ENCODE measurements at regions not wholly inside any gene's neighbourhood (a gene's known extent, or its start where the extent isn't known, plus 50 kb on each side); places are given as distances from the start of the nearest gene placed in this dataset.
"Not testable (repeated sequence)": the region's sequence is repeated elsewhere in the genome, so short reads cannot be mapped to it uniquely, and the experiment has no call there.

GRCh38 chr12:124159655-124160054, 135.2 kb upstream of the RFLNA start:
- FAIRE-seq (no peak), DNase-seq (ENCODE audit: low spot score in 2 of 2) (peak in 1 of 2 donors; percentile 8)

GRCh38 chr12:124160097-124160756, 134.7 kb upstream of the RFLNA start:
- DNase-seq (ENCODE audit: low spot score in 2 of 2), result no peak
- FAIRE-seq, result no peak

DNA sequence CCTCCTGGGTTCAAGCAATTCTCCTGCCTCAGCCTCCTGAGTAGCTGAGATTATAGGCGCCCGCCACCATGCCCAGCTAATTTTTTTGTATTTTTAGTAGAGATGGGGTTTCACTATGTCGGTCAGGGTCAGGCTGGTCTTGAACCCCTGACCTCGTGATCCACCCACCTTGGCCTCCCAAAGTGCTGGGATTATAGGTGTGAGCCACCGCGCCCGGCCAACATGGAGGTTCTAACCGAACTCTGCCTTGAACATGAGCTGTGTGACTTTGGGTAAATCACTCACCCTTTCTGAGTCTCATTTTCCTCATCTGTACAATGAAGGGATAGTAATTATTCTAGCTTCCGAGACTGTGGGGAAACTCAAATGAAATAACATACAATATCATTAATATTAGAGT, 133.5 kb upstream of the RFLNA start:
- not testable (repeated sequence) for DNase-seq (ENCODE audit: low spot score in 2 of 2); FAIRE-seq

DNA sequence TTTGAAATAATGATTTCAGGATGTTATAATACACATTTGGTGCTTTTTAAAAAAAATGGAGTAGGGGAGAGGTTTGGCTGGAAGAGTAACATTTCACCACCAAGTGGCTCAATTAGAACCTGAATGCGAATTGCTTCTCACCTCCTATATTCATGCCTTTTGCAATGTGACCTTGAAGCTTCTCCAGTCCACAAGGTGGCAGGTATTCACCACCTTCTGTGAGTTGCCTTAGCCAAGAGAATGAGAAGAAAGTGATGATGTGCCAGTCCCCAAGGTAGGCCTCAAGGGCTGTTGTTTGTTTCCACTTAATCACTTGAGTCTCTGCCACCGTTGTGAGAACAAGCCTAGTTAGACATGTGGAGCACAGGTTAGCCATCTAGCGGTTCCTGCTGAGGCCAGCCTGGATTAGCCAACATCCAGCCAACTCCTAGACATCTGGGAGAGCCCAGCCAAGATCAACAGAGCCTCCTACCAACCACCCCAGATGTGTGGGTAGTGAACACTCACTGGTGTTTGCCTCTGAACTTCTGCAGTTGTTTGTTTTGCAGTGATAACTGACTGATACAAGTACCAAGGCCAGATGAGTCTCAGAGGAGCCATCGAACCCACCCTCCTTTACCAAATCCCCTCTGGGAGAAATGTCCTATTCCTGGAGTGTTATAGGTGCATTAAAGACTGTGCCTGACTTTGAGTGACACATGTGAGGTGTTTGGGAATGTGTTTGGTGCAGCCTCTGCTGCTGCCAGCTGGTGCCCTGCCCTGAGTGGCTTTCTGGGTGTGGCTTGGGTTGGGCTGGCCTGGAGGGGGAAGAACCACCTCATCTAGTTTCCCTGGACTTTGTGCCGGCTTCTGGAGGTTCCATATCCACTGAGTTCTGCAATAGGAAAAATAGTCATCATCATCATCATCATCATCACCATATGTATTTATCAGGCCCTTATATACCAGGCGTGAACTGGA, 132.5 kb upstream of the RFLNA start:
- no peak for FAIRE-seq
- DNase-seq (ENCODE audit: low spot score in 2 of 2), result no peak

DNA sequence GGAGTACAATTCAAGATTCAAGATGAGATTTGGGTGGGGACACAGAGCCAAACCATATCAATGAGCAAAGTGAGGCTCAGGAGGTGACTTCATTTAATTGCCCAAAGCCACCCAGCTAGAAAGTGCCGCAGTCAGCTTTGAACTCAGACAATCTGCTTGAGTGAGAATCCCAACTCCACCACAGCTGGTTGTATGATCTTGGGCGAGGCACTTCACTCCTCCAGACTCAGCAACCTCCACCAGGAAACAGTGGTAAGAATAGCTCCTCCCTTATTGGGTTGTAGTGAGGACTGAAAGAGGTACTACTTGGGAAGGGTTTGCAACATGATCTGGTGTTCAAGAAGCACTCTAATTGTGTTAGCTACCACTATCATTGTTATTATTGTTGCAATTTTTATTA, 129.2 kb upstream of the RFLNA start:
- FAIRE-seq, result no peak
- no peak for DNase-seq (ENCODE audit: low spot score in 2 of 2)

GRCh38 chr12:124167141-124167540, 127.8 kb upstream of the RFLNA start:
- no peak for DNase-seq (ENCODE audit: low spot score in 2 of 2)
- FAIRE-seq, result no peak

DNA sequence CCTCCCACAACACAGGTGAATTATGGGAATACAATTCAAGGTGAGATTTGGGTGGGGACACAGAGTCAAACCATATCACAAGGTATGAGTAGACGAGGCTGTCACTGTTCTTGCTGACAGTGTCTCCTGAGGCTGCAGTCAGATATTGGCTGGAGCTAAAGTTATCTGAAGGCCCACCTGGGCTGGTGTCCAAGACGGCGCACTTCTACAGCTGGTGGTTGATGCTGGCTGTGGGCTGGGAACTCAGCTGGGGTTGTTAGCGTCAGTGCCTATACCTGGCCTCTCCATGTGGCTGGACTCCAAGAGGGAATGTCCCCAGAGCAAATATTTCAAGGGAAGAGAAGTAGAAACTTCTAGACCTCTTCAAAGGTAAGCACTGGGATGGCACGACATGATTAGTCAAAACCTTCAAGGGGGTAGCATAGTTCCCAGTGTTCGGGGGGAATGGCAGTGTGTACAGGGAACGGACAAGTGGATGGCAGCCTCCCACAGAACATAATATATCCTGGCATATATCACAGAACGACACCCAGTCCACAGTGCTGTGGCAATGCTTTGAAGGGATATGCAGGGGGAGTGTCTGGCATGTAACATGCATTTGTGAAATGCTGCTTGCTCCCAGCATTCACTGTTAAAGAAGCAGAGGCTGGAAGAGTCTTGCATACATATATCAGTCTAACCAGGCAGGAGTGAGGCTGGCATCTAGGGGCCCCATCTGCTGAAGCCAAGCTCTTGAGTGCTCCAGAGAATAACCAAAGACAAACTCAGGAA, 126.7 kb upstream of the RFLNA start:
- no peak for DNase-seq (ENCODE audit: low spot score in 2 of 2)
- FAIRE-seq, result no peak

DNA sequence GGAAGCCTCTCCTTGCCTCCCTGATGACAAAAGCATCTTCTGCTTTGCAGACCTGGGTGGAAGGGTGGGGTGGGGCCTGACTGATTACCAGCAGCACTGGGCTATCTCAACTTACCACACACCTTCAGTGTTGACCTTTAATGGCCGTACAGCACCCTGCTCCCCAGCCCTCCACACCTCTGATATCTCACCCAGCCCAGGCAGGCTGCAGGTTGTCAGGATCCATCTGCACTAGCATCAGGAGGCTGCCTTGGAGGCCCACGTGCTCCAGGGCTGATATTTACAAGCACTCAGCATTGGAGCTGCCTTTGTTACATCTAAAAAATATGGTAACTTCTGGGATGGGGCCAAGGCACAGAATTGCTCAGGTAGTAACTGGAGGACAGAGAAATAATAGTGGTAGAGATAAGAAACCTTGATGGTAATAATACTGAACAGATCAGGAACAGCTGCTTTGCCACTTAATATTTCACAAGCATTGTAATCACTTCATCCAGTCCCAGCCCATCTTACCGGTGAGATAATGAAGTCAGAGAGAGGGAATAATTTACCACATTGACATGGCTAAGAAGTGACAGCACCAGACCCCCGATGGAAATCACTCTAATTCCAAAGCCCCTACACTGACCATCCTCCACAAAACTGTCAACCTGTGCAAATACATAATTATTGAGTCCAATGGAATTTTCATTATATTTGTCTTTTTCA, 125.2 kb upstream of the RFLNA start:
- DNase-seq (ENCODE audit: low spot score in 2 of 2) (no peak), FAIRE-seq (no peak)

DNA sequence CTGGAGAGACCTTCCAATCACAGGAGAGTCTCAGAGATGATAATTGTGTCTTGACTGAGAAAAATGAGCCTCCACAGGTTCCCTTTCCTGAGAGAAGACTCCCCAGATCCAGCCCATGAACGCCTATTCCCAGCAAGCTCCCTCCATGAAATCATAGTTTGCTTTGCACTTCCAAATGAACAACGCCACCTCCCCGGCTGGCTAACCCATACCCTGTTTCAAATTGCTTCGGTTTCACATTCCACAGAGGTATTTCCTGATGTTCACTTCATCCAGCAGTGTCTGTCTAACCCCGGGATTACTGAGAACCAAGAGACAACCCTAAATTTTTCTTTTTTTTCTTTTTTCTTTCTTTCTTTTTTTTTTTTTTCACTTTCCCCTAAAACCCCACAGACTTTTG, 124.1 kb upstream of the RFLNA start:
- FAIRE-seq (no peak), DNase-seq (ENCODE audit: low spot score in 2 of 2) (no peak)

- no peak for DNase-seq (ENCODE audit: low spot score in 2 of 2)
- FAIRE-seq, result no peak
Measured at GRCh38 chr12:124171231-124171979, 123.5 kb upstream of the RFLNA start.

DNA sequence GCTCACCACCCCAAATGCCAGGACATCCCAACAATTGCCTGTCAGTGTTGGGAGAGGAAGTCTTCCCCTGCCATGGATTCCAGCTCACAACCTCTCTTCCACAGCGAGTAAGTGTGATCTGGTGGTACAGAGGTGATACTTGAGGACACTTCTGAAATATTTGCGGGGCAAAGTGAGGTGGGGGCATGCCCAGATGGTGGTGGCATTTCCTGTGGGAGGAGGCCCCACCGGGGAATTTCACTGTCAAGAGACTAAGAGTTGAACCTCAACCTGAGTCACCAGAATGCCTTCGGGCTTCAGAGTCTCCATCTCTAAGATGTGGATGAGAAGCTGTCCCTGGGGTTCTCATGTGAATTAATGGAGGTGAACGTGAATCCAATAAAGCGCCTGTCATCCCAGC, 122.3 kb upstream of the RFLNA start:
- DNase-seq (ENCODE audit: low spot score in 2 of 2) (no peak), FAIRE-seq (no peak)

DNA sequence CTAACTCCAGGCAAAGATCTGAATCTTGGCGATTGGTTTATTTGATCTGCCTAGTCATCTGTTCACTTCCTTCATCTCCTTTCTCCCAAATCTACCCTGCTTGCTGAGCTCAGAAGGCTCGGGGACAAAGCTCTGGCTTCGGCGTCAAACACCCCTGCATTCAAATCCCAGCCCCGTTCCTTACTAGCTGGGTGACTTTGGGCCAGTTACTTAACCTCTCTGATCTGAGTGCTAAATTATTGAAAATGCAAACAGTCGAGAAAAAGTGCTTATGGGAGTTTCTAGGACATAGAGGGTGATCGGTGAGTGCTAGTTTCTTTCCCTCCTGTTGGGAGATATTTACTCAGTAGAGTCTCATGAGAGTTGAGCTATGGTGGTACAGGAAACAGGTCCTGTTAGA, 121.2 kb upstream of the RFLNA start:
- DNase-seq (ENCODE audit: low spot score in 2 of 2), result no peak
- FAIRE-seq, result no peak

GRCh38 chr12:124174451-124175348, 120.2 kb upstream of the RFLNA start:
- FAIRE-seq (no peak), DNase-seq (ENCODE audit: low spot score in 2 of 2) (no peak)

- DNase-seq (ENCODE audit: low spot score in 2 of 2), result no peak
- FAIRE-seq, result no peak
Measured at GRCh38 chr12:124175704-124176103, 119.2 kb upstream of the RFLNA start.

GRCh38 chr12:124177276-124177950, 117.5 kb upstream of the RFLNA start:
- no peak for DNase-seq (ENCODE audit: low spot score in 2 of 2)

DNA sequence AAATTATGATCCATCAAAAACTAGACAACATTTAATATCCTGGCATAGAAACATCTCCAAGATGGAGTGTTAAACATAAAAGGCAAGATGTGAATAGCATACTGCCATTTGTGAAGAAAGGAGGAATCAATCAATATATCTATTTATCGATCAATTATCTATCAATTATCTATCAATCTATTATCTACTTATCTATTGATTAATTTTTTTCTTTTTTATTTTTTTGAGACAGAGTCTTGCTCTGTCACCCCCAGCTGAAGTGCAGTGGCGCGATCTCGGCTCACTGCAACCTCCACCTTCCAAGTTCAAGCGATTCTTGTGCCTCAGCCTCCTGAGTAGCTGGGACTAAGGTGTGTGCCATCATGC, 117.0 kb upstream of the RFLNA start:
- DNase-seq (ENCODE audit: low spot score in 2 of 2) (no peak), FAIRE-seq (no peak)

More at GRCh38 chr12:124177276-124177950, 117.5 kb upstream of the RFLNA start:
- FAIRE-seq, result no peak

DNA sequence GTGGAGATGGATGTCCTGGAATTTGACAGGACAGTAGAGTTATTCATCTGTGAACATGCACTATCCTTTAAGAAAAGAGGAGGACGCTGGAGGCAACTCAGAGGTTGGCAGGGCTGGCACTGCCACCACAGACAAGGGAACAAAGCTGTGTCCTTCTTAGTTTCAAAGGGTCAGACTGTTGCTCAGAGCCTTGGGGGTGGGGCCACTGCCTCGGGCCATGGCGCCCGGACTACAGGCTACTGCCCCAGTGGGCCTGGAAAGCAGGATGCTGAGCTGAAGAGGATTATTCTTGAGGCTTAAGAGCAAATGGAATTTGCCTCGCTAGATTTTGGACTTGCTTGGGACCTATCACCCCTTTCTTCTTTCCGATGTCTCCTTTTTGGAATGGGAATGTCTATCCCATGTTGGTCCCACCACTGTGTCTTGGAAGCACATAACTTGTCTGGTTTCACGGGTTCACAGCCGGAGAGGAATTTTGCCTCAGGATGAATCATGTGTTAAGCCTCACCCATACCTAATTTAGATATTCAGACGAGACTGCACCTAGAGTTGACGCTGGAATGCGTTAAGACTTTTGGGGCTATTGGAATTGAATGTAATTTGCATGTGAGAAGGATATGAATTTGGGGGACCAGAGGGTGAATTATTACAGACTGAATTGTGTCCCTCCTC, 114.8 kb upstream of the RFLNA start:
- FAIRE-seq (no peak), DNase-seq (ENCODE audit: low spot score in 2 of 2) (no peak)

DNA sequence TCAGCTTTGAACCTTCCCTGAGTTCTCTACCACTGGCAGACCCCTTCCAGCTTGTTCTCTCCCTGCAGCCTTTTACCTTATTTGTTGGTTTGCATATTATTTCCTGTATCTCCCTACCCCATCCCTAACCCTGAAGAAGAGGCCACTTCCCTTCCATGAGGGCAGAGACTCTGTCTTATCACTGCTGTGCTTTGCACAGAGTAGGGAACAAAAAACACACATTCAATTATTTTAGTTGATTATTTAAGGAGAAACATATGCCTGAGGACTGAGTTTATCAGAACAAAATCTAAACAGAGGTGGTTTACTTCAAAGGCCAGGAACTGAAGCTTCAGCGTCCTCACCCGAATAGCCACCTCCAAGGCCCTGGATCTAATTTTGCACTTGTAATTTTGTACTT, 111.7 kb upstream of the RFLNA start:
- DNase-seq (ENCODE audit: low spot score in 2 of 2) (no peak), FAIRE-seq (no peak)

All from frontal cortex (tissue), 3 donors.